ENCODE measurements at regions not wholly inside any gene's neighbourhood (a gene's known extent, or its start where the extent isn't known, plus 50 kb on each side); places are given as distances from the start of the nearest gene placed in this dataset.

- Mint-ChIP-seq H3K27ac (ENCODE audit: low read depth, unreplicated experiment) (no peak overlapping the region), H3K9me3 (ENCODE audit: unreplicated experiment) (peaks cover 9% of the 10 kb centered on the region), H3K36me3 (ENCODE audit: insufficient read depth, unreplicated experiment) (no peaks in the 10 kb centered on the region), H3K27me3 (ENCODE audit: insufficient read depth, unreplicated experiment) (no peaks in the 10 kb centered on the region), H3K4me1 (ENCODE audit: insufficient read depth, unreplicated experiment) (peaks cover 8% of the 10 kb centered on the region), H3K4me3 (ENCODE audit: unreplicated experiment) (no peak overlapping the region)
- POLR2A ChIA-PET: no interaction called here
- CTCF ChIA-PET: no interaction called here
- intact Hi-C loops (cut with micrococcal nuclease): no loop called here
- BruUV-seq (replicated peaks): no TSS peak
- no peak for TF ChIP-seq CTCF (IDR thresholded peaks at IDR 0.05; ENCODE audit: unreplicated experiment)
- no peak for DNase-seq (ENCODE audit: unreplicated experiment)
Observed at GRCh38 chr2:4561196-4561595, 857.8 kb downstream of the DCDC2C start.

- ChIA-PET CTCF (no interaction called here), POLR2A (no interaction called here)
- DNase-seq (ENCODE audit: unreplicated experiment): no peak
- Mint-ChIP-seq H3K4me1 (ENCODE audit: insufficient read depth, unreplicated experiment) (no peaks in the 10 kb centered on the region), H3K9me3 (ENCODE audit: unreplicated experiment) (no peaks in the 10 kb centered on the region), H3K4me3 (ENCODE audit: unreplicated experiment) (no peak overlapping the region), H3K27me3 (ENCODE audit: insufficient read depth, unreplicated experiment) (no peaks in the 10 kb centered on the region), H3K36me3 (ENCODE audit: insufficient read depth, unreplicated experiment) (no peaks in the 10 kb centered on the region), H3K27ac (ENCODE audit: low read depth, unreplicated experiment) (no peak overlapping the region)
- no TSS peak for BruUV-seq (replicated peaks)
- TF ChIP-seq CTCF (IDR thresholded peaks at IDR 0.05; ENCODE audit: unreplicated experiment): no peak
- intact Hi-C loops (cut with micrococcal nuclease): no loop called here
Observed at GRCh38 chr2:4576075-4576474, 872.7 kb downstream of the DCDC2C start.

GRCh38 chr2:4579977-4580376 lies 876.6 kb downstream of the DCDC2C start:
- H3K9me3 Mint-ChIP-seq (ENCODE audit: unreplicated experiment): no peaks in the 10 kb centered on the region
- BruUV-seq (replicated peaks): no TSS peak
- ChIA-PET POLR2A (no interaction called here), CTCF (no interaction called here)
- H3K4me1 Mint-ChIP-seq (ENCODE audit: insufficient read depth, unreplicated experiment): no peaks in the 10 kb centered on the region
- intact Hi-C loops (cut with micrococcal nuclease): no loop called here
- DNase-seq (ENCODE audit: unreplicated experiment): no peak
- H3K4me3 Mint-ChIP-seq (ENCODE audit: unreplicated experiment): no peak overlapping the region
- H3K36me3 Mint-ChIP-seq (ENCODE audit: insufficient read depth, unreplicated experiment): no peaks in the 10 kb centered on the region
- no peak for TF ChIP-seq CTCF (IDR thresholded peaks at IDR 0.05; ENCODE audit: unreplicated experiment)
- no peaks in the 10 kb centered on the region for H3K27me3 Mint-ChIP-seq (ENCODE audit: insufficient read depth, unreplicated experiment)
- no peak overlapping the region for H3K27ac Mint-ChIP-seq (ENCODE audit: low read depth, unreplicated experiment)

- POLR2A ChIA-PET: no interaction called here
- BruUV-seq (replicated peaks): no TSS peak
- no peak for TF ChIP-seq CTCF (IDR thresholded peaks at IDR 0.05; ENCODE audit: unreplicated experiment)
- no peak for DNase-seq (ENCODE audit: unreplicated experiment)
- no peaks in the 10 kb centered on the region for H3K36me3 Mint-ChIP-seq (ENCODE audit: insufficient read depth, unreplicated experiment)
- no peak overlapping the region for H3K4me3 Mint-ChIP-seq (ENCODE audit: unreplicated experiment)
- H3K4me1 Mint-ChIP-seq (ENCODE audit: insufficient read depth, unreplicated experiment): no peaks in the 10 kb centered on the region
- CTCF ChIA-PET: no interaction called here
- no peaks in the 10 kb centered on the region for H3K9me3 Mint-ChIP-seq (ENCODE audit: unreplicated experiment)
- no peak overlapping the region for H3K27ac Mint-ChIP-seq (ENCODE audit: low read depth, unreplicated experiment)
- H3K27me3 Mint-ChIP-seq (ENCODE audit: insufficient read depth, unreplicated experiment): no peaks in the 10 kb centered on the region
- intact Hi-C loops (cut with micrococcal nuclease): no loop called here
Observed at GRCh38 chr2:4585057-4585635, 881.8 kb downstream of the DCDC2C start.
